IMR-90 (cell line): ENCODE measurements at regions not wholly inside any gene's neighbourhood (a gene's known extent, or its start where the extent isn't known, plus 50 kb on each side); places are given as distances from the start of the nearest gene placed in this dataset.

Experiments
- CTCF ChIP-seq: conservative IDR thresholded peaks from 2 replicates; pipeline ENCODE4 v1.5.1; 2012; ENCODE audit warnings: mild to moderate bottlenecking, low read depth, low read length, improper control_type of control experiment
- MAFK ChIP-seq: IDR thresholded peaks from 2 replicates; pipeline ENCODE4 v1.6.1; 2012; ENCODE audit warnings: low read depth, low read length, improper control_type of control experiment
- NFE2L2 ChIP-seq: fragments of 150-350 bp; IDR thresholded peaks from 2 replicates; pipeline ENCODE4 v1.6.1; 2016; ENCODE audit warnings: low read depth, mild to moderate bottlenecking, low read length
- POLR2A ChIP-seq: IDR thresholded peaks from 2 replicates; pipeline ENCODE4 v1.6.1; 2012; ENCODE audit warnings: mild to moderate bottlenecking, low read depth, low read length
- SMC3 ChIP-seq: fragments of 150-350 bp; IDR thresholded peaks from 2 replicates; pipeline ENCODE4 v1.6.1; 2016; ENCODE audit warnings: low read depth, mild to moderate bottlenecking, antibody characterized with exemption, low read length, moderate library complexity

- TF ChIP-seq POLR2A (no peak), CTCF (no peak), NFE2L2 (no peak), SMC3 (no peak), MAFK (no peak)
Observed at GRCh38 chr14:104400355-104400754, 179.2 kb upstream of the C14orf180 start.
